Spleen (tissue), 7 donors: ENCODE measurements at regions not wholly inside any gene's neighbourhood (a gene's known extent, or its start where the extent isn't known, plus 50 kb on each side); places are given as distances from the start of the nearest gene placed in this dataset.

Source experiments
- CTCF ChIP-seq, 11 experiments: fragments of 200-600 bp in 7 of 11; fragments of 450-650 bp in 4 of 11; sonication (generic) in 4 of 11; IDR thresholded peaks in 8 of 11; conservative IDR thresholded peaks in 3 of 11; 1 replicate in 7 of 11; 2 replicates in 4 of 11; pipeline versions ENCODE4 v1.4.0 to v1.8.0; 2016 to 2021; ENCODE audit warnings: antibody characterized with exemption in 11 of 11, inconsistent platforms in 4 of 11, mild to moderate bottlenecking in 1 of 11
- POLR2AphosphoS5 ChIP-seq, 3 donors: sonication (generic); formaldehyde crosslinking; IDR thresholded peaks; one replicate each; pipeline ENCODE4 v1.5.1; 2017; ENCODE audit warnings: antibody characterized with exemption in 3 of 3
- donor health status: DM: no; HTN: no; CAD: no; lungs with moderate emphysema.
- donor health status: DM: no; HTN: no; CAD: no.
- donor health status: DM: no; HTN: no; CAD: no.

GRCh38 chr7:33760834-33761233 lies 144.5 kb upstream of the BMPER start:
- no peak for TF ChIP-seq CTCF (IDR thresholded peaks at IDR 0.05 in 8 of 11, conservative IDR thresholded peaks at IDR 0.05 in 3 of 11)
- TF ChIP-seq POLR2AphosphoS5 (IDR thresholded peaks at IDR 0.05): no peak
